Osteoblast (primary cell): ENCODE measurements at regions not wholly inside any gene's neighbourhood (a gene's known extent, or its start where the extent isn't known, plus 50 kb on each side); places are given as distances from the start of the nearest gene placed in this dataset.

ENCODE experiments used
- DNase-seq: peaks from one replicate; pipeline ENCODE4 v3.0.0; 2011; ENCODE audit warnings: low spot score, mixed read lengths; ENCODE audit not compliant: insufficient read length; ENCODE audit errors: missing footprints
- H2AFZ ChIP-seq: 2 replicates; pipeline ENCODE4 v1.6.0; 2011; ENCODE audit warnings: mild to moderate bottlenecking, low read length
- H3K27ac ChIP-seq: 2 replicates; pipeline ENCODE4 v1.5.1; 2011; ENCODE audit warnings: mild to moderate bottlenecking, low read depth, low read length, moderate library complexity
- H3K27me3 ChIP-seq: 2 replicates; pipeline ENCODE4 v1.6.0; 2012; ENCODE audit warnings: mild to moderate bottlenecking, control low read depth, inconsistent platforms, low read length, moderate library complexity; ENCODE audit not compliant: insufficient read depth
- H3K36me3 ChIP-seq: 2 replicates; pipeline ENCODE4 v1.5.1; 2011; ENCODE audit warnings: mild to moderate bottlenecking, low read length, control low read depth, moderate library complexity; ENCODE audit not compliant: insufficient read depth
- H3K4me1 ChIP-seq: 2 replicates; pipeline ENCODE4 v1.5.1; 2011; ENCODE audit warnings: mild to moderate bottlenecking, low read length, control low read depth, moderate library complexity; ENCODE audit not compliant: insufficient read depth
- H3K4me2 ChIP-seq: 2 replicates; pipeline ENCODE4 v1.6.0; 2011; ENCODE audit warnings: mild to moderate bottlenecking, low read length; ENCODE audit not compliant: insufficient read depth
- H3K4me3 ChIP-seq: fragments of 200-600 bp; sonication (generic); 3 replicates; pipeline ENCODE4 v1.5.1; 2012; ENCODE audit warnings: mild to moderate bottlenecking, low read length, inconsistent platforms; ENCODE audit not compliant: insufficient read depth
- H3K79me2 ChIP-seq: 2 replicates; pipeline ENCODE4 v1.6.0; 2012; ENCODE audit warnings: mild to moderate bottlenecking, low read length, control low read depth, inconsistent platforms; ENCODE audit not compliant: insufficient read depth
- H3K9me3 ChIP-seq: 2 replicates; pipeline ENCODE4 v1.5.1; 2011; ENCODE audit warnings: low read depth, low read length, control low read depth
- H4K20me1 ChIP-seq: 2 replicates; pipeline ENCODE4 v1.6.0; 2012; ENCODE audit warnings: mild to moderate bottlenecking, low read length, control low read depth; ENCODE audit not compliant: insufficient read depth
- CTCF ChIP-seq: IDR thresholded peaks from 2 replicates; pipeline ENCODE4 v1.5.1; 2011; ENCODE audit warnings: mild to moderate bottlenecking, low read depth, low read length, moderate library complexity; ENCODE audit errors: extremely low read depth

GRCh38 chr1:208917723-208918122 is 665.8 kb upstream of the CAMK1G start:
- TF ChIP-seq CTCF, result no peak
- no peak for DNase-seq
- no peak overlapping the region for H3K4me2 ChIP-seq
- no peaks in the 10 kb centered on the region for H4K20me1 ChIP-seq
- no peaks in the 10 kb centered on the region for H3K27me3 ChIP-seq
- no peak overlapping the region for H3K4me3 ChIP-seq
- no peak overlapping the region for H2AFZ ChIP-seq
- H3K9me3 ChIP-seq, result no peaks in the 10 kb centered on the region
- no peaks in the 10 kb centered on the region for H3K4me1 ChIP-seq
- no peaks in the 10 kb centered on the region for H3K36me3 ChIP-seq
- no peaks in the 10 kb centered on the region for H3K79me2 ChIP-seq
- H3K27ac ChIP-seq, result no peak overlapping the region

GRCh38 chr1:208918160-208918559 is 665.4 kb upstream of the CAMK1G start:
- peak; percentile 38 for DNase-seq
- Histone ChIP-seq H3K36me3 (no peaks in the 10 kb centered on the region), H2AFZ (no peak overlapping the region), H3K79me2 (no peaks in the 10 kb centered on the region), H3K9me3 (no peaks in the 10 kb centered on the region), H4K20me1 (no peaks in the 10 kb centered on the region), H3K4me2 (no peak overlapping the region), H3K27me3 (no peaks in the 10 kb centered on the region), H3K4me3 (no peak overlapping the region), H3K27ac (no peak overlapping the region), H3K4me1 (no peaks in the 10 kb centered on the region)
- TF ChIP-seq CTCF, result no peak

- H3K79me2 ChIP-seq, result no peaks in the 10 kb centered on the region
- no peak overlapping the region for H2AFZ ChIP-seq
- H3K27ac ChIP-seq, result no peak overlapping the region
- H3K4me3 ChIP-seq, result no peak overlapping the region
- no peak for TF ChIP-seq CTCF
- no peaks in the 10 kb centered on the region for H3K27me3 ChIP-seq
- H3K4me2 ChIP-seq, result no peak overlapping the region
- H3K4me1 ChIP-seq, result no peaks in the 10 kb centered on the region
- no peaks in the 10 kb centered on the region for H3K36me3 ChIP-seq
- no peak for DNase-seq
- no peaks in the 10 kb centered on the region for H4K20me1 ChIP-seq
- H3K9me3 ChIP-seq, result no peaks in the 10 kb centered on the region
These were observed 664.1 kb upstream of the CAMK1G start for GRCh38 chr1:208919371-208919770.

GRCh38 chr1:208921259-208921658 is 662.3 kb upstream of the CAMK1G start:
- no peaks in the 10 kb centered on the region for H3K4me1 ChIP-seq
- no peak for TF ChIP-seq CTCF
- no peaks in the 10 kb centered on the region for H3K36me3 ChIP-seq
- H3K27me3 ChIP-seq, result no peaks in the 10 kb centered on the region
- H3K4me2 ChIP-seq, result no peak overlapping the region
- no peaks in the 10 kb centered on the region for H4K20me1 ChIP-seq
- no peak for DNase-seq
- no peak overlapping the region for H2AFZ ChIP-seq
- H3K4me3 ChIP-seq, result no peak overlapping the region
- H3K79me2 ChIP-seq, result no peaks in the 10 kb centered on the region
- no peaks in the 10 kb centered on the region for H3K9me3 ChIP-seq
- H3K27ac ChIP-seq, result no peak overlapping the region
